Chondrocyte (in vitro differentiated cells): ENCODE measurements at regions not wholly inside any gene's neighbourhood (a gene's known extent, or its start where the extent isn't known, plus 50 kb on each side); places are given as distances from the start of the nearest gene placed in this dataset.

Experiments used
- DNase-seq: peaks from one replicate; pipeline ENCODE4 v3.0.0; 2021; ENCODE audit warnings: mixed read lengths, low spot score
- H3K27ac Mint-ChIP-seq: one replicate; pipeline ENCODE4 v1.8.0; 2021; ENCODE audit warnings: mild to moderate bottlenecking, moderate library complexity, mixed read lengths; ENCODE audit not compliant: unreplicated experiment
- H3K27me3 Mint-ChIP-seq: 2 replicates; pipeline ENCODE4 v1.8.0; 2021; ENCODE audit warnings: low read depth, mixed read lengths
- H3K36me3 Mint-ChIP-seq: 2 replicates; pipeline ENCODE4 v1.8.0; 2021; ENCODE audit warnings: low read depth, mixed read lengths
- H3K4me1 Mint-ChIP-seq: 2 replicates; pipeline ENCODE4 v1.8.0; 2021; ENCODE audit warnings: low read depth, mild to moderate bottlenecking, mixed read lengths
- H3K4me3 Mint-ChIP-seq: one replicate; pipeline ENCODE4 v1.8.0; 2021; ENCODE audit warnings: mild to moderate bottlenecking, moderate library complexity, mixed read lengths; ENCODE audit not compliant: unreplicated experiment
- H3K9me3 Mint-ChIP-seq: 2 replicates; pipeline ENCODE4 v1.8.0; 2021; ENCODE audit warnings: low read depth, mixed read lengths
- TF ChIP-seq, protein P1 (sequence below): fragments of 200-600 bp; sonication (generic); IDR thresholded peaks from 2 replicates; pipeline ENCODE4 v1.5.0; 2021; ENCODE audit warnings: antibody characterized with exemption, mild to moderate bottlenecking, moderate library complexity

DNA sequence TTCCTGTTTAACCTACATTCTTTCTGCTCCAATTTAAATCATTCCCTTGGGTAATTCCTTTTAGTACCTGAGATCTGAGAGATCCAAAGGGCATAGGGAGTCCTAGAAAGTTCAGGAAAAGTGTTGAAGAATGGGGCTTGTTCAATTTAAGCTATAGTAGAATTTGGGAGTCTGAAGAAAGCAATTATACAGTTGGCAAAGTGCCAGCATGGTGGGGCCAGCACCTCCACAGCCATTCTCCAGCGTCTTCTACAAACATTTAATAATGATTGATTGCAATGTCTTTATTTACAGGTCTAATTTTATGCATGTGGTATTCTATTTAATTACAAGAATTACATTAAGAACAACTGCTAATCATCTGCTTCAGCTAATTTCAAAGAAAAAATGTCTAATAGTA lies 957.7 kb upstream of the GYPC start:
- Mint-ChIP-seq H3K4me1 (no peaks in the 10 kb centered on the region), H3K9me3 (no peaks in the 10 kb centered on the region), H3K27me3 (no peaks in the 10 kb centered on the region), H3K36me3 (no peaks in the 10 kb centered on the region), H3K27ac (no peak overlapping the region), H3K4me3 (no peak overlapping the region)
- DNase-seq: no peak
- TF ChIP-seq, protein P1, sequence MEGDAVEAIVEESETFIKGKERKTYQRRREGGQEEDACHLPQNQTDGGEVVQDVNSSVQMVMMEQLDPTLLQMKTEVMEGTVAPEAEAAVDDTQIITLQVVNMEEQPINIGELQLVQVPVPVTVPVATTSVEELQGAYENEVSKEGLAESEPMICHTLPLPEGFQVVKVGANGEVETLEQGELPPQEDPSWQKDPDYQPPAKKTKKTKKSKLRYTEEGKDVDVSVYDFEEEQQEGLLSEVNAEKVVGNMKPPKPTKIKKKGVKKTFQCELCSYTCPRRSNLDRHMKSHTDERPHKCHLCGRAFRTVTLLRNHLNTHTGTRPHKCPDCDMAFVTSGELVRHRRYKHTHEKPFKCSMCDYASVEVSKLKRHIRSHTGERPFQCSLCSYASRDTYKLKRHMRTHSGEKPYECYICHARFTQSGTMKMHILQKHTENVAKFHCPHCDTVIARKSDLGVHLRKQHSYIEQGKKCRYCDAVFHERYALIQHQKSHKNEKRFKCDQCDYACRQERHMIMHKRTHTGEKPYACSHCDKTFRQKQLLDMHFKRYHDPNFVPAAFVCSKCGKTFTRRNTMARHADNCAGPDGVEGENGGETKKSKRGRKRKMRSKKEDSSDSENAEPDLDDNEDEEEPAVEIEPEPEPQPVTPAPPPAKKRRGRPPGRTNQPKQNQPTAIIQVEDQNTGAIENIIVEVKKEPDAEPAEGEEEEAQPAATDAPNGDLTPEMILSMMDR: no peak

DNA sequence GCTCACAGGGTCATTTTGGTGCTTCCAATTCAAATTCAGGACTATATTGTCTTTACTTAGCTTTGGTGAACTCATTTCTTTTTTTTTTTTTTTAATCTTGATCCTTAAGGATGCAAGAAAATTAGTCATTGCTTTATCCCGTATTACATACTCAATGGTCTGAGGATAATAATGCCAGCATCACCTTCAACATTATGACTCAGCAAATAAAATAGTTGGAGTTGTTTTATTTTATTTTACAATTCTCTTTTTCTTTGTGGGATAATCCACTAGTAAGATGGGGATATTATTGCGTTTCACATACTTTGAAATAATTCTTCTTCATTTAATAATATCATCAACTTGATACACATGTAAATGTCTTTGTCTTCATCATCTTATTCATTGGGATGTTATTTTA lies 954.9 kb upstream of the GYPC start:
- Mint-ChIP-seq H3K27ac (no peak overlapping the region), H3K4me3 (no peak overlapping the region), H3K36me3 (no peaks in the 10 kb centered on the region), H3K4me1 (no peaks in the 10 kb centered on the region), H3K27me3 (no peaks in the 10 kb centered on the region), H3K9me3 (no peaks in the 10 kb centered on the region)
- TF ChIP-seq, protein P1: no peak
- DNase-seq: no peak

DNA sequence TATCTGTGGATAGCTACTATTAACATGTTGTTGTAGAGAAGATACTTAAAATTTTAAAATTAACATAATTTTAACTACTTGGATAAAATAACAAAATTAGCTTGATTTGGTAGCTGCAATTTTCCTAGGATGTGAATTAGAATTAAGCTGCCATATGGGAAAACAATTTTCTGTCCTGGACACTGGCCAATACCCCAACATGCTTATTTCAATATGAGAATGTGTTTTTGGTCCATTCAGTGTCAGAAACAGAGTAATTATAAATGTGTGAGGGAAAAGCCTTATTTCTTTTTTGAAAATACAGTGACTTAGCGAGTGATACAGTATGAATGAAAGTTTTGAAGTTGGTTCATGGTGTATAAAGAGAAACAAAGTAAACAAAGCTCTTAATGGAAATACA lies 948.3 kb upstream of the GYPC start:
- H3K27ac Mint-ChIP-seq: no peak overlapping the region
- DNase-seq: no peak
- H3K36me3 Mint-ChIP-seq: no peaks in the 10 kb centered on the region
- TF ChIP-seq, protein P1: no peak
- H3K27me3 Mint-ChIP-seq: no peaks in the 10 kb centered on the region
- no peaks in the 10 kb centered on the region for H3K4me1 Mint-ChIP-seq
- no peak overlapping the region for H3K4me3 Mint-ChIP-seq
- H3K9me3 Mint-ChIP-seq: no peaks in the 10 kb centered on the region

DNA sequence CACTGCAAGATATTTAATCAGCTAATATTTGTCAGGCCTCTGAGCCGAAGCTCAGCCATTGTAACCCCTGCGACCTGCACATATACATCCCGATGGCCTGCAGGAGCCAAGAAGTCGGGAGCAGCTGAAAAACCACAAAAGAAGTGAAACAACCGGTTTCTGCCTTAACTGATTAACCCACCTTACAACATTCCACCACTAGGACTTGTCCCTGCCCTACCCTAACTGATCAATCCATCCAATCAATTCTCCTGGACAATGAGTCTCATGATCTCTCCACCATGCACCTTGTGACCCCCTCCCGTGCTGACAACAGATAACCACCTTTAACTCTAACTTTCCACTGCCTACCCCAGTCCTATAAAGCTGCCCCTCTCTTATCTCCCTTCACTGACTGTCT lies 945.4 kb upstream of the GYPC start:
- H3K4me3 Mint-ChIP-seq: no peak overlapping the region
- H3K4me1 Mint-ChIP-seq: no peaks in the 10 kb centered on the region
- no peak for DNase-seq
- TF ChIP-seq, protein P1: no peak
- peaks cover 8% of the 10 kb centered on the region for H3K9me3 Mint-ChIP-seq
- no peaks in the 10 kb centered on the region for H3K27me3 Mint-ChIP-seq
- H3K27ac Mint-ChIP-seq: no peak overlapping the region
- H3K36me3 Mint-ChIP-seq: no peaks in the 10 kb centered on the region

DNA sequence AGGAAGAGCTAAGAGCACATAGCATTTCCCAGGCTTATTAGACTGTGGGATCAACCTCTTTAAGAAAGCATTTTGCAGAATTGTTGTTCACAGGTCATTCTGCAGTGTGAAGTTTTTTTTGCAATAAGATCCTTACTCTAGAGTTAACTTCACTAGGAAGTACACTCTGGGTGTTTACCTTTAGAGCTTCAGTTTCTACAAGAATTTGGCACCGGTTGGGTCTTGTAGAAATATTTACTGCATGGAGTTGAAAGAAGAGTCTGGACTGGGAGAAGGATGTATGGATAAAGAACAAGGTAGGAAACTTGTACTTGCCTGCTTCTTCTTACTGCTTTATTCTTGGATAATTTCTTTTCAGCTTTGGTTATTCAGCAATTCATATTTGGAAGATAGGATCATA lies 944.9 kb upstream of the GYPC start:
- Mint-ChIP-seq H3K27me3 (no peaks in the 10 kb centered on the region), H3K4me3 (no peak overlapping the region), H3K27ac (no peak overlapping the region), H3K9me3 (peaks cover 8% of the 10 kb centered on the region), H3K36me3 (no peaks in the 10 kb centered on the region), H3K4me1 (no peaks in the 10 kb centered on the region)
- TF ChIP-seq, protein P1: no peak
- no peak for DNase-seq
